ENCODE measurements at regions not wholly inside any gene's neighbourhood (a gene's known extent, or its start where the extent isn't known, plus 50 kb on each side); places are given as distances from the start of the nearest gene placed in this dataset.

- FAIRE-seq, result no peak
Observed at GRCh38 chr5:93926831-93927620, 185.6 kb upstream of the POU5F2 start.

DNA sequence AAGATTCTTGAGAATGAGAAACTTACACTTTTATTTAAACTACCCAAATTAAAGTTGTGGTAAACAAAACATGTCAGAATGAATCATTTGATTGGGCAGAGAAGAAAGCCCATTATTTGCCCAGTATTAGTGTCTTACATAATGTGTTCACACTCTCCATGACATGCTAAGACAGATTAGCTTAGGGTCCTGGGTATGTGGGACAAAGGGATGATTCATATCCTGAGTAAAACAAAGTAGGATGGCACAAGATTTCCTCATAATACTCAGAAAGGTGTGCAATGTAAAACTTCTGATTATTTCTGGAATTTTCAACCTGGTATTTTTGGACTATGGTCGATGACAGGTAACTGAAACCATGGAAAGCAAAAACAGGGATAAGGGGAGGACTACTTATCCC is 183.9 kb upstream of the POU5F2 start:
- FAIRE-seq, result no peak

DNA sequence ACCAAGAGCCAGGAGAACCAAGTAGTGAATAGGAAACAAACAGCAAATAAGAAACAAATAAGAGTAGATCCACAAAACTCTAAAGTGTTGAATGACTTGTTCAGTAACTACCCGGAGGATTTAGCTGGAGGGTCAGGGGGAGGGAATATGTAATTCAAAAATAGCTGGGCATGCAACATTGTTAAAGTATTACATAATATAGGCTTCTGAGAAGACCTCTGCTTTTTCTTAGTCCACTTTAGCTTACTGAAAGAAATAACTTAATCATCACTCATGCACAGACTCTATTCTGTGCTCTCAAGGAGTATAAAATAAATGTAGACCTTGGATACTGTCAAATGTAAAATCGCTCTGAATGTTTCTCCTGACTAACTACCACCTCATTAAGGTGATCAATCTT is 183.2 kb upstream of the POU5F2 start:
- no peak for FAIRE-seq

DNA sequence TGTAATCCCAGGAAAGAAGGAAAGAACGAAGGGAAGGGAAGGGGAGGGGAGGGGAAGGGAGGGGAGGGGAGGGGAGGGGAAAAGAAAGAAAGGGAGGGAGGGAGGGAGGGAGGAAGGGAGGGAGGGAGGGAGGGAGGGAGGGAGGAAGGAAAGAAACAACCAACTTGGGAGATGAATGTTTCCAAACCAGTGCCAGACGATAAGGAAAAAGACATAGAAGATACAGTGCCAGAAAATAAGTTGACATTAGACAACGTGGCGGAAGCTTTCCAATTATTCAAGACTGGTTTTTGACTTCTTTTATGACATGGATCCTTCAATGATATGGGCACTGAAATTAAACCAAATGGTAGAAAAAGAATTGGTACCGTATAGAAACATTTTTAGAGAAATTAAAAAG is 181.2 kb upstream of the POU5F2 start:
- FAIRE-seq, result no peak

DNA sequence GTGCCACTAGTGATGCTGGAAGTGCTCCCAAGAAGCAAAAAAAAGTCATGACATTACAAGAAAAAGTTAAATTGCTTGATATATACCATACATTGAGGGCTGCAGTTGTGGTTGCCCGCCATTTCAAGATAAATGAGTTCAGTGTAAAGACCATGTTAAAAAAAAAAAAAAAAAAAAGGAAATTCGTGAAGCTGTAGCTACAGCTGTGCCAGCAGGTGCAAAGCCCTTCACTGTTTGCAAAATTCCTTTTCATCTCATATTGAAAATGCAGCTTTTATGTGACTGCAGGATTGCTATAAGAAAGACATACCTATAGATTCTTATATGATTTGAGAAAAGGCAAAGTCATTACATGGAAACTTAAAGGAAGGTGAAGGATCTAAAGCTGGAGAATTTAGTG is 179.6 kb upstream of the POU5F2 start:
- FAIRE-seq, result no peak

DNA sequence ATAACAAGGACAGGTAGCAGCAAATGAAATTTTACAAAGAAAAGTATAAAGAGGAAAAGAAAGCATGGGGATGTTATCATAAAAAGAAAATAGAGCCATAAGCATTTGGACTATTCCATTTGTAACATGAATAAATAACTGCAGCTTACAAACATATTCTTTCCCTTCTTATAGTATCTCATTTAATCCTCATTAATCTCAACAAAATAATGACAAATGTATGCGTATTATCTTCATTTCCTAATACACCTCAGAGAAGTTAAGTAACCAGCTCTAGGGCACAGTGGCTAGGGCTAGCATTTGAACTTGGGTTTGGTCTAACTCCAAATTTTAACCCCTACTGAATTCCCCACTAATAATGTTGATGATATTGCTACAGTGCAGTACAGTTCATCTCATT is 175.5 kb upstream of the POU5F2 start:
- FAIRE-seq, result no peak

GRCh38 chr5:93915142-93915553 is 173.7 kb upstream of the POU5F2 start:
- peak; percentile 99 for FAIRE-seq

GRCh38 chr5:93911609-93912008 is 170.2 kb upstream of the POU5F2 start:
- FAIRE-seq, result peak; percentile 62

GRCh38 chr5:93909356-93909755 is 168.0 kb upstream of the POU5F2 start:
- FAIRE-seq, result no peak

GRCh38 chr5:93904917-93905316 is 163.5 kb upstream of the POU5F2 start:
- FAIRE-seq, result peak; percentile 49

DNA sequence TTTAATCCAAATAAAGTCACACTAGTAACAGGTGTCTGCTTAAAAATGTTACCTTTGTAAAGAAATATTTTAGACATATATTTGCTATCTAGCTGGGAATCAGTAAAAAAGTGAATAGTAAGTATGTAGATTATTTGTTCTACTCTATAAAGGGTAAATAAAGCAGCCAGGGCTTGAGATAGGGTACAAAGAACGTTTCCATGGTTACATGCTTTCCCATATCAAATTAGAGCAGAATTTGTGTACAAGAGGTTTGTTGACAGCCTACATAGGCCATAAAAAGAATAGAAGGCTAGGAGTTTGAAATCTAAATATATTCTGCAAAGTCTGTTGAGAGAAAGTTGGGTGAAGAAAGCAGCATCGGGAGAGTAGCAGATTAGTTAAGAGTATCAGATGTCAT is 160.9 kb upstream of the POU5F2 start:
- no peak for FAIRE-seq

DNA sequence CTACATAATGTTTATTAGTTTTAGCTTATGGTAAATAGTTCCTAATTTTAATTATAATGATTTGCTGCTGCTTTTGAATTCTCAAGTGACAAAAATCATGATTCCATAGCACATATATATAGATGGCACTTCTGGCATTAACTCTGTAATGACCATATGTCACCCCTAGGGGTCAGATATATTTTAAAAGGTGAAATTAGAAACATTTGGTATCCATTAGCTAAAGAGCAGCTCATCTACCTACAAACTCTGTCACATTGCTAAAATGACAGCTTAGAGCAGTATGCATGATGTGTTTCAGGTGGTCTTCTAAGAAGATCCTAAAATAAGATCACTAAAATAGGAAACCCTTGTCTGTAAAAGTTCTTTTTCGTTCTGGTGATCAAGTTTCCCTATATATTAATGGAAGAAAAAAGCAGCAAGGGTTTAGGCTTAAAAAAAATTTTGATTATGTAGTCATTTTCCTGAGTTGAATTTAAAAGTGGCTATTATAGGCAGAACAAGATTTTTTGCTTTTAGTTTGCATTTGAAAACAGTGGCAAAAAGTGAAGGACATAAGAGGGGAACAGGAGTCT is 157.7 kb upstream of the POU5F2 start:
- FAIRE-seq, result peak; percentile 85

DNA sequence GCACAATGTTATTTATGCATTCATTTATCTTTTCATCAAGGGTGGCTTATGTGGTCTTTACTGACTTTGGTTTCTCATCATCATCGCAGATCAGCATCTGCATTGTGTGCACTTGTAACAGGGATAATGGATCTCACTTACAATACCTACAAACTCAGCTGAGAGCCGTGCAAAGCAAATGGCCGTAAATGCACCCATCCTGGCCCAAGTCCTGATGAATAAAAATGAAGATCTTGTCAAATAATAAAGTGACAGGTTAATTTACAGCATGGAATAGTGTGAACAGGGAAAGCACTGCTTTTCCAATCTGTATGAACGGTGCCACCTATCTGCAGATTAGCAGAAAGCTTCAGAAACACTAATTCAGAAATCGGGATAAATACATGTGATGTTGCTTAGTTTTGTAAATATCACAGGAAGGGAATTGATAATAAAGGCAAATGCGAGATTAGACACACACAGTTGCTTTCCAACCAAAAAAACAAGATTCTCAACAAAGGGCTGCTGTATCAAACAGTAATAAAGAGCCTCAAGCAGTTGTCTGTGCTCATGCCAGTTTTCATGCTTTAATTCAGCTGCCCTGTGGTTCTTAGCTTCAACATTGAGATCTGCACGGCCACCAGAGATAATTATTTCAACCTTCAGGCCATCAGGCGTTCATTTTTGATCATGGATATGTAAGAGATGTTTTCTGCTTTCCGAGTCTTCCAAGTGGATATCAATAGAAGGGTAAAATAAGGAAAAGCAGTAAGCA is 153.4 kb upstream of the POU5F2 start:
- no peak for FAIRE-seq

DNA sequence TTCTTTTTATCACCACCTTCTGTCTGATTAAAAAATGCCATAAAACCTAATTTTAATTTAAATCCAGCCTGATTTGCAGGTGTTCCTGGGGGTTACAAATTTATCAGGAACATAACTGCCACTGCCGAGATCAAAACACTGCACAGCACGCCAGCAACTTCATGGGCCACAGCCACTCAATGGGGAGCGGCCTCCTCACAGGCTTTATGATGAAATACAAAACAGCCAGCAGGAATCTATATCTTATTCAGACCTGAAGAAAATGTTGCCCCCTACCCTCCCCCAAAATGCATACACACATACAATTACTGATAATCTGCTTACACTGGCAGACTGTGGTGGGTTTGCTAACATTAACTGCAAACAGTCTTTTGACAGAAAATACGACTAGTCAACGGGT is 151.7 kb upstream of the POU5F2 start:
- FAIRE-seq, result no peak

DNA sequence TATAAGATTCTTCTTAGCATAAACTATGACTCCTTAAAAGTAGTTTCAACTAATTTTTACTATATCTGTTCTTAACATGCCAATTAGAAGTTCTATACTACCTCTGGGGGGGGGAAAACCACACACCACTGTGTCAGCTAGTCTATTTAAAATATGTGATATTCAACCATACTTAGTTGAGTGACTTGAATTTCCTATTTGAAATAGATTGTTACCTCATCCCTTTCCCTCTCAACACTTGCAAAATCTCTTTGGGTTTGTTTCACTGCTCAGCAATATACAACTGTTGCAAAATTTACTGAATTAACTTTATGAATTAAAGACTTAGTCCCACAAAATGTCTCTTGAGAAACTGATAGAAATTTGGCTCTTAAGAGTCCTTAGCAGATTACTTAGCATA is 151.1 kb upstream of the POU5F2 start:
- FAIRE-seq, result no peak

DNA sequence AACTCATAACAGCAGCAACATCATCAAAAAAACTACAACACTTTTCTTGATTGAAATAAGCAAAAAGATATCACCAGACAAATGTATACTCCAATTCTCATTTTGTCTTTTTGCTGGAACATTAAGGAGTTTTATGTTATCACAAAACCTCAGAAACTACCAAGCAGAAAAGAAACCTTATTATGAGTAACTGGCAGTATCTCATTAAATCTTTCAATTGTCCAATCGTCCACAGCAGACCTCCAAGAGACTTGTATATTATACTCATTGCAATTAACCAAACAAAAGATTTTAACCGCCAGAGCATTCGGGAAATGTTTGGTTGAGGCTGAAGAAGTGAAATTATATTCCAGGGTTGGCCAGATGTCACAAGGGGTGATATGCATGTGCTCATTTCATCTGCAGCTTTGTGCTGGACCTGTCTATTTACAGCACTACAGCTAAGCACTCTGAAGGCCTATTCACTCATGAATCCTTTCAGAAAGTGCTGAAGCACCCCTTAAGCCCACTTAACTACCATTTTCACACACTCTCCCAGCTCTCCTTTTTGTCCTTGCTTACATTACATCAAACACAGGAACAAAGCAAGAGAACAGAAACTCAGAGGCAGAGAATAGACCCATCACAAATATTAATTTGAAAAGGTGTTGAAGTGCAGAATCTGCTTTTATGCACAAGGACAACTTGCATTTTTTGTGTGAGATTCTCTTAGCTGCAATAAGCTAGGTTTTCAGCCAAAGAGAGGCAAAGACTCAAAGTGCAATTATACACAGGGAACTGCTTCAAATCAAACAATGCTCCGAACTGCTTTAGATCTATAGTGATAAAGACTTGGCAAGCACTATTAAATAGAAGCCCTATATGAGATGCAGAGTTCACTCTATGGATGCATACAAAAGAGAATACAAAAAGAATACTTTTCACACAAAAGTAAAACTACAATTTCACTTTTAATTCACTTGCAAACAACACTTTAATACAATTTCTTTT is 150.4 kb upstream of the POU5F2 start:
- no peak for FAIRE-seq

- peak; percentile 100 for FAIRE-seq
Observed at GRCh38 chr5:93890657-93891056, 149.3 kb upstream of the POU5F2 start.

DNA sequence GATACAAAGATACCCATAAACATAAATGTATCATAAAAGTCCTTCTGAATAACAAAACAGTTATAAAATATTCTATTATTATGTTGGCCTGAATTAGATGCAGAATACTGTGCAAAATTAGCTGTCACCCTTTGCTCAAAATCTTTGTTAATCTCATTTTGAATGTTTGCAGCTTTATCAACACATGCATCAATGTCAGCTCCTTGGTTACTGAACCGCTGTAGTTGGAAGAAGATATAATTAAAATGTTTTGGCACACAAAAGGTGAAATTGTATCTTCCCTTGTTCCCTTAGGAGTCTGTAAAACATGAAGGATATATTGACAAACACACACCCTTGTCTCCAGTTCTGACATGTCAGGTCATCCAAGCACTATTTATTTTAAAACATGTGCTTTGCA is 146.3 kb upstream of the POU5F2 start:
- no peak for FAIRE-seq

- peak; percentile 99 for FAIRE-seq
Observed at GRCh38 chr5:93886917-93887361, 145.5 kb upstream of the POU5F2 start.

DNA sequence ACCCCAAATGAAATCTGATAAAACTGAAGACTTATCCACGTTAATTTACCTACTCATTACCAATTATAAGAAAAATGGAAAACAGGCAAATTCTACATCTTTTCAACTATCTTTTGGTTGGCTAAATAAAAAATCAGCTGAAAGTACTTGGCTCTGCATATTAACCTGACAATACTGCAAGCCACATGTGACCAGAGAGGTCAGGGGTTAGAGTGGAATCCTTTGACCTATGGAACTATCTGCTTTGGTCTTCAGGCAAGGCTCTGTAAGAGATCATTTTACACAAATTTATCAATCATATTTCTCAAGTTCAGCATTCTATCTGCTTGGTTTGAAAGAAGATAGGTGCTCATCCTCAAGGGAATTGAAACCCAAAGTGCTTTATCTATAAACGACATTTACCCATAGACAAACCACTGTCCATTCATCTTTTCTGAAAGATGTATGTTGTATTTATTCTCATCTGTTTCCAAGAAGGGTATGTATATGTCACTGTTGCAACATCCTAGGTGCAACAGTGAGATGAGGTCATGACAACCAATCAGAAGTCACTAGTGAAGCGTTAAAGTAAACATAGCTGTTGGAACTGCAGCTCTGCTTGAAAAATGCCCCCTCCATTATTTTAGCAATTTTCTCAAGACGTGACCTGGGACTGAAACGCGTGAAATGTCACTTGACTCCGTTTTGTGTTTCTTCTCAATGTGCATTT is 144.9 kb upstream of the POU5F2 start:
- no peak for FAIRE-seq

DNA sequence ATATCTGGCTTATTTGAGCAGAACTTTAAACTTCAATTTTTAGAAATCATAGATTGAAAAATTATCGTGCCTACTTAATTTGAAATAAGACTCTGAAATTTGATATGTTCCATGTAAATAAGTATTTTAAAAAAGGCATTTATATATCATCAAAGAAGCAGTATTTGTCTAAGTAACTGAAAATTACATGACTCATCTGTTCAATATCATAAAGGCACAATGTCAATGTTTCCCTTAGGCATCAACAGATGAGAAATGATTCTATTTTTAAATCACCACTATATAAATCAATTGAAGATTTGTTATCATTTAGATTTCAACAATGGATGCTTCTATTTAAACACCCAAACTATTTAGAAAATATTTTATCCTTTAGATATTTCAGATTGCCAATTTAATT is 142.9 kb upstream of the POU5F2 start:
- FAIRE-seq, result no peak

DNA sequence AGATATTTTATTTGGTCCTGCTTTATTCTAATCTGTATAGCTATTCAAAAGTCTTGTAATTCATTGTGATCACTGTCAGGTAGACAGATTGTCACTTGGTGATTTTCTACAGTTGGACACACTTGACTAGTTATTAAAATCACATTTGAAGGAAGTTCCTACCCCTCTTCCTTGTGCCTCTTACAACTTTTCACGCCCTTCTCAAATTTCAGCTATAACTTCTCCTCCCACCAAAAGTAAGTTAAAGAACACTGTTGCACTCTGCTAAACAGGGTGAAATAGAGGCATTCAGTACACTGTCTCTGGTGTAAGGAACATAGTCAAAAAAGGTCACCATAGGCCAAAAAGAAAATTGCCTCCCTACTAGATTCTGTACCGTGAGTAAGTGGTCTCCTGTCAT is 142.1 kb upstream of the POU5F2 start:
- FAIRE-seq, result no peak
